A549 (cell line): ENCODE measurements at regions not wholly inside any gene's neighbourhood (a gene's known extent, or its start where the extent isn't known, plus 50 kb on each side); places are given as distances from the start of the nearest gene placed in this dataset.
"Not testable (repeated sequence)": the region's sequence is repeated elsewhere in the genome, so short reads cannot be mapped to it uniquely, and the experiment has no call there.

ENCODE experiments used
- ATAC-seq, 2 experiments: fragments of 200-7000 bp in 1 of 2; fragments of >200 bp in 1 of 2; cut with Nextera tagmentation in 1 of 2; cut with Tn5 transposase in 1 of 2; 3 replicates each; pipeline versions ENCODE4 v1.8.0 to v1.9.1; 2018 to 2020; ENCODE audit warnings: mild to moderate bottlenecking in 1 of 2, moderate library complexity in 1 of 2
- CTCF ChIA-PET: fragments of 300-600 bp; sonication (Branson Sonifier 250); formaldehyde crosslinking; extraction: SDS; loops from one replicate; lab custom pipeline; 2021; ENCODE audit warnings: antibody characterized with exemption, inconsistent platforms; lab: Yijun Ruan, JAX
- POLR2A ChIA-PET: fragments of 350-600 bp; formaldehyde crosslinking; extraction: SDS; loops from one replicate; lab custom pipeline; 2021; ENCODE audit warnings: antibody characterized with exemption, inconsistent platforms; lab: Yijun Ruan, JAX
- DNase-seq, 2 experiments: peaks; one replicate each; pipeline versions ENCODE4 v3.0.0 to v3.0.0-alpha.2; 2011 to 2016; ENCODE audit warnings: low read depth in 1 of 2, low spot score in 1 of 2
- FAIRE-seq: peaks from 2 replicates; lab custom pipeline; 2011; peaks lifted over from hg19 to GRCh38; lab: Jason Lieb, UNC
- H3K27ac ChIP-seq, 2 experiments: fragments of >200 bp; sonication (Bioruptor Twin); formaldehyde crosslinking; 3 replicates each; pipeline ENCODE4 v1.5.1; 2016 to 2017
- H3K4me1 ChIP-seq: fragments of >200 bp; sonication (Bioruptor Twin); formaldehyde crosslinking; 3 replicates; pipeline ENCODE4 v1.6.1; 2016
- H3K4me2 ChIP-seq: fragments of >200 bp; sonication (Bioruptor Twin); formaldehyde crosslinking; 3 replicates; pipeline ENCODE4 v1.6.1; 2016
- H3K4me3 ChIP-seq: fragments of >200 bp; sonication (Bioruptor Twin); formaldehyde crosslinking; 3 replicates; pipeline ENCODE4 v1.5.1; 2016
- H3K9me3 ChIP-seq: fragments of >200 bp; sonication (Bioruptor Twin); formaldehyde crosslinking; 3 replicates; pipeline ENCODE4 v1.6.1; 2016
- BHLHE40 ChIP-seq: IDR thresholded peaks from 2 replicates; pipeline ENCODE4 v1.6.1; 2012; ENCODE audit warnings: low read depth, low read length, inconsistent platforms
- CEBPB ChIP-seq, 2 experiments: fragments of >200 bp in 1 of 2; sonication (Bioruptor Twin) in 1 of 2; formaldehyde crosslinking in 1 of 2; IDR thresholded peaks; 2 replicates each; pipeline ENCODE4 v1.6.1; 2012 to 2016
- CHD4 ChIP-seq: fragments of 200-600 bp; sonication (generic); IDR thresholded peaks from 2 replicates; pipeline ENCODE4 v1.6.1; 2016; ENCODE audit warnings: antibody characterized with exemption, mild to moderate bottlenecking, borderline replicate concordance
- ELK1 ChIP-seq: fragments of 150-350 bp; IDR thresholded peaks from 2 replicates; pipeline ENCODE4 v1.6.1; 2014; ENCODE audit warnings: low read depth, mild to moderate bottlenecking, low read length
- ESRRA ChIP-seq: fragments of 150-350 bp; IDR thresholded peaks from 2 replicates; pipeline ENCODE4 v1.6.1; 2014; ENCODE audit warnings: mild to moderate bottlenecking, low read length, borderline replicate concordance
- FOSB ChIP-seq: fragments of 250-450 bp; sonication (Bioruptor Pico); IDR thresholded peaks from 2 replicates; pipeline ENCODE4 v1.5.0; 2020; ENCODE audit warnings: mild to moderate bottlenecking, moderate library complexity
- HDAC2 ChIP-seq: fragments of 200-600 bp; sonication (generic); IDR thresholded peaks from 2 replicates; pipeline ENCODE4 v1.6.1; 2016
- HOXB13 ChIP-seq: fragments of 250-450 bp; sonication (Bioruptor Pico); IDR thresholded peaks from 2 replicates; pipeline ENCODE4 v1.5.0; 2020; ENCODE audit warnings: low read depth, mild to moderate bottlenecking, moderate library complexity
- JUN ChIP-seq, 2 experiments: fragments of >200 bp; sonication (Bioruptor Twin); formaldehyde crosslinking; IDR thresholded peaks; 2 replicates in 1 of 2; 3 replicates in 1 of 2; pipeline ENCODE4 v1.6.1; 2016 to 2017
- MYC ChIP-seq: IDR thresholded peaks from 2 replicates; pipeline ENCODE4 v1.6.1; 2012; ENCODE audit warnings: mild to moderate bottlenecking, inconsistent platforms, low read length, improper control_type of control experiment, borderline replicate concordance
- NPAS2 ChIP-seq: fragments of 250-450 bp; sonication (Bioruptor Pico); IDR thresholded peaks from 2 replicates; pipeline ENCODE4 v1.8.0; 2022; ENCODE audit warnings: mild to moderate bottlenecking, moderate library complexity, borderline replicate concordance
- NR3C1 ChIP-seq: fragments of >200 bp; sonication (Bioruptor Twin); formaldehyde crosslinking; IDR thresholded peaks from 3 replicates; pipeline ENCODE4 v1.6.1; 2017
- PBX3 ChIP-seq: IDR thresholded peaks from 2 replicates; pipeline ENCODE4 v1.6.1; 2012
- RCOR1 ChIP-seq: fragments of 150-350 bp; IDR thresholded peaks from 2 replicates; pipeline ENCODE4 v1.6.1; 2014; ENCODE audit warnings: antibody characterized with exemption, low read length, low read depth
- TFCP2L1 ChIP-seq: fragments of 250-450 bp; sonication (Bioruptor Pico); IDR thresholded peaks from 2 replicates; pipeline ENCODE4 v1.5.0; 2021; ENCODE audit warnings: mild to moderate bottlenecking
- TP53 ChIP-seq: fragments of 250-450 bp; sonication (Bioruptor Pico); IDR thresholded peaks from 2 replicates; pipeline ENCODE4 v1.5.0; 2021; ENCODE audit warnings: mild to moderate bottlenecking, moderate library complexity
- ZNF302 ChIP-seq: fragments of 250-450 bp; sonication (Bioruptor Pico); IDR thresholded peaks from 2 replicates; pipeline ENCODE4 v1.9.0; 2021; ENCODE audit warnings: inconsistent platforms, mild to moderate bottlenecking, moderate library complexity
- WGBS: methylation state at CpG from one replicate; pipeline ENCODE4 v1.1.6; 2017; ENCODE audit errors: missing lambda C conversion rate; 5-methylcytosine and 5-hydroxymethylcytosine counted together
- TF ChIP-seq, protein P1 (sequence below): fragments of >200 bp; sonication (Bioruptor Twin); formaldehyde crosslinking; IDR thresholded peaks from 3 replicates; pipeline ENCODE4 v1.5.1; 2016
- TF ChIP-seq, protein P2 (sequence below): IDR thresholded peaks from 2 replicates; pipeline ENCODE4 v1.6.1; 2012
- TF ChIP-seq, protein P3 (sequence below): fragments of 250-450 bp; sonication (Bioruptor Pico); IDR thresholded peaks from 2 replicates; pipeline ENCODE4 v1.5.0; 2020; ENCODE audit warnings: low read depth, mild to moderate bottlenecking, moderate library complexity

DNA sequence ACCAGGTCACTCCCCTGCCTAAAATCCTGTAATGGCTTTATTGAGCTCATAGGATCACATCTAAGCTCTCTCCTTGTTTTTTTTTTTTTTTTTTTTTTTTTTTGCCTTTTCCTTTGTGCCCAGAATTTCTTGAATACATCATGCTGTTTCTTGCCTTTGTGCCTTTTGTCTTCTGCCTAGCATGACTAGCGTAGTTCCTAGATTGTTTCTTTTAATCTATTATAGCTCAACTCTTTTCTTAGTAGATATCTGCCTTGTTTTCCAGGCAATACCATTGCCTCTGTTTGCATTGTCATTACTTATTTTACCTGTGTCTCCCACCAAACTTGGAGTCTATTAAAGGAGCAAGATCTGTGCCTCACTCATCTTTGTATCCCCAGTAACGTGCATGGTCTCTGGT, 106.1 kb upstream of the C9orf72 start (continued):
- TF ChIP-seq, protein P1, sequence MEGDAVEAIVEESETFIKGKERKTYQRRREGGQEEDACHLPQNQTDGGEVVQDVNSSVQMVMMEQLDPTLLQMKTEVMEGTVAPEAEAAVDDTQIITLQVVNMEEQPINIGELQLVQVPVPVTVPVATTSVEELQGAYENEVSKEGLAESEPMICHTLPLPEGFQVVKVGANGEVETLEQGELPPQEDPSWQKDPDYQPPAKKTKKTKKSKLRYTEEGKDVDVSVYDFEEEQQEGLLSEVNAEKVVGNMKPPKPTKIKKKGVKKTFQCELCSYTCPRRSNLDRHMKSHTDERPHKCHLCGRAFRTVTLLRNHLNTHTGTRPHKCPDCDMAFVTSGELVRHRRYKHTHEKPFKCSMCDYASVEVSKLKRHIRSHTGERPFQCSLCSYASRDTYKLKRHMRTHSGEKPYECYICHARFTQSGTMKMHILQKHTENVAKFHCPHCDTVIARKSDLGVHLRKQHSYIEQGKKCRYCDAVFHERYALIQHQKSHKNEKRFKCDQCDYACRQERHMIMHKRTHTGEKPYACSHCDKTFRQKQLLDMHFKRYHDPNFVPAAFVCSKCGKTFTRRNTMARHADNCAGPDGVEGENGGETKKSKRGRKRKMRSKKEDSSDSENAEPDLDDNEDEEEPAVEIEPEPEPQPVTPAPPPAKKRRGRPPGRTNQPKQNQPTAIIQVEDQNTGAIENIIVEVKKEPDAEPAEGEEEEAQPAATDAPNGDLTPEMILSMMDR = no peak
- TF ChIP-seq CHD4 = no peak

DNA sequence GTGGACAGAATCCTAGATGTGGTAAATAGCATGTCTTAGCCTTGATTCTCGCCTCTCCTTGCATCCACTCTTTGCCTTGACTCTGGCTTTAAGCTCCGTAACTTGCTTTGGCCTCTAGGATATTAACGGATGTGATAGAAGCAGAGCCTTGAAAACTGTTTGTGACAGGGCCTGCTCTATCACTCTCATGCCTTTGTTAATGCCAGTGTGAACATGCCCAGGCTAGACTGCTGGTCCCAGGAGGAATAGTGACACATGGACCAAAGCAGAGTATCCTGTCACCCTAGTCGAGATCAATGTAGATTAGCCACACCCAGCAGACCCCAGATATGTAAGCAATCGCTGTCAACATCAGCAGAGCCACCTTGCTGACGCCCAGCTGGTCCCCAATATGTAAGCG, 109.9 kb upstream of the C9orf72 start:
- H3K4me2 ChIP-seq = no peak overlapping the region
- no peak overlapping the region for H3K4me3 ChIP-seq
- FAIRE-seq (no peak), ATAC-seq (no peak), DNase-seq (no peak)
- H3K9me3 ChIP-seq = no peaks in the 10 kb centered on the region
- no peaks in the 10 kb centered on the region for H3K4me1 ChIP-seq
- 24% methylated on average over 7 of the region's 7 CpGs for WGBS
- POLR2A ChIA-PET = no interaction called here
- no peak overlapping the region for H3K27ac ChIP-seq
- CTCF ChIA-PET = interaction anchor here (0.6 kb wide), 1 partner anchor 14 kb away, joined by 3 read pairs; no protein-coding TSS in a partner anchor
- TF ChIP-seq FOSB (no peak), JUN (IDR thresholded peaks at IDR 0.05) (no peak), ELK1 (no peak), PBX3 (no peak), TFCP2L1 (CRISPR knock-in tag) (no peak)
- TF ChIP-seq, all 56 proteins: peak for 0

GRCh38 chr9:27688954-27689353, 115.7 kb upstream of the C9orf72 start:
- WGBS = 17% methylated on average over 6 of the region's 6 CpGs
- FAIRE-seq = no peak
- H3K4me1 ChIP-seq = no peaks in the 10 kb centered on the region
- H3K9me3 ChIP-seq = no peaks in the 10 kb centered on the region
- TF ChIP-seq CEBPB (IDR thresholded peaks at IDR 0.05) = no peak
- no peak for TF ChIP-seq TP53
- no peak for TF ChIP-seq JUN (IDR thresholded peaks at IDR 0.05)
- TF ChIP-seq, protein P2, sequence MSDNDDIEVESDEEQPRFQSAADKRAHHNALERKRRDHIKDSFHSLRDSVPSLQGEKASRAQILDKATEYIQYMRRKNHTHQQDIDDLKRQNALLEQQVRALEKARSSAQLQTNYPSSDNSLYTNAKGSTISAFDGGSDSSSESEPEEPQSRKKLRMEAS = no peak
- TF ChIP-seq ZNF302 (CRISPR knock-in tag) = no peak
- no peak for TF ChIP-seq MYC
- no peak for TF ChIP-seq BHLHE40
- TF ChIP-seq NR3C1 = no peak
- TF ChIP-seq ESRRA = no peak
- no peak for TF ChIP-seq HDAC2
- no peak for TF ChIP-seq HOXB13
- TF ChIP-seq, protein P3, sequence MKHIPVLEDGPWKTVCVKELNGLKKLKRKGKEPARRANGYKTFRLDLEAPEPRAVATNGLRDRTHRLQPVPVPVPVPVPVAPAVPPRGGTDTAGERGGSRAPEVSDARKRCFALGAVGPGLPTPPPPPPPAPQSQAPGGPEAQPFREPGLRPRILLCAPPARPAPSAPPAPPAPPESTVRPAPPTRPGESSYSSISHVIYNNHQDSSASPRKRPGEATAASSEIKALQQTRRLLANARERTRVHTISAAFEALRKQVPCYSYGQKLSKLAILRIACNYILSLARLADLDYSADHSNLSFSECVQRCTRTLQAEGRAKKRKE (CRISPR knock-in tag) = no peak
- no peak for TF ChIP-seq RCOR1
- no peak for TF ChIP-seq FOSB
- no peak for TF ChIP-seq CHD4
- no peak for TF ChIP-seq NPAS2 (CRISPR knock-in tag)
- TF ChIP-seq TFCP2L1 (CRISPR knock-in tag) = no peak
- CTCF ChIA-PET = no interaction called here
- H3K27ac ChIP-seq = no peak overlapping the region
- no peak for ATAC-seq
- H3K4me3 ChIP-seq = no peak overlapping the region
- H3K4me2 ChIP-seq = no peak overlapping the region
- POLR2A ChIA-PET = no interaction called here
- DNase-seq = no peak

- H3K27ac ChIP-seq, CTCF ChIA-PET, ATAC-seq, H3K4me2 ChIP-seq, FAIRE-seq, POLR2A ChIA-PET, DNase-seq, H3K4me3 ChIP-seq, H3K4me1 ChIP-seq, H3K9me3 ChIP-seq: not testable (repeated sequence)
- 47% methylated on average over 10 of the region's 17 CpGs for WGBS
Measured at GRCh38 chr9:27690816-27691215, 117.5 kb upstream of the C9orf72 start.
